ENCODE measurements at regions not wholly inside any gene's neighbourhood (a gene's known extent, or its start where the extent isn't known, plus 50 kb on each side); places are given as distances from the start of the nearest gene placed in this dataset.
"Not testable (repeated sequence)": the region's sequence is repeated elsewhere in the genome, so short reads cannot be mapped to it uniquely, and the experiment has no call there.

DNA sequence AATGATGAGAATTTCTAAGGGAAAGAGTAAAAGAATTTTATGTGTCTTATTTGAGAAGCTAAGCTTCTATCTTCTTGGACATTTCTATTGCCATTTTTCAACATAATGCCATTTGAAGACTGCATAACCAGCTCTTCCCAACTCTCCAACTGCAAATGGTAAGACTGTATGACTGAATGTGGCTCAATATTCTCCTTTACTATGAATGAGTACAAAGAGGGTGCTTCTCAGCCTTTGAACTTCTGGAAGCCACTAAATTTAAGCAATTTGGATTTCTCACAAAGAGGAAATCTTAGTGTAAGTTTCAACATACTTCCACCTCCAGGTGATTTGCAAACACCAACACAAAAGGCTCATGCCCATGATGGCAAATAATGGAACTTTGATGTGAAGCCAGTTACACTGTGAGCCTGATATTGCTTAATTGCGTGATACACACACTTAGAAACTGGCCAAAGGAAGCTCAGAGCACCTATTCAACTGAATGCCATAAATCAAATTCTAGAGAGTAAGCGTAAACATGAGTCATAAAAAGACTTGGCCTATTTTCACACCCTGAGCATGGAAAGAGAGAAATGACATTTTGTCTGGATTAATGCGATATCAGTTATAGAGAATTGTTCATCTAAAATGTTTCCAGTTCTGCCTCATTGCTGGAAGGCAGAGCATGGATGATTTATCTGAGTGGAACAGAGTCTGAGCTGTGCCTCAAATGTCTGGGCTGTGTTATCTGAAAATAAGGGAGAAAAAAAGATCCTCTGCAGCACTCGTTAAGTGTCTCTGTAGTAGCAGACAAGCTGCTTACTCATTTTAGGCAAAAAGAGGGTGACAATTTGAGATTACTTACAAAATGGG, 145.3 kb downstream of the PLK2 start:
- no peak for DNase-seq (ENCODE audit: low read depth, low spot score)
- no peak overlapping the region for H3K4me3 ChIP-seq (ENCODE audit: low read length)

DNA sequence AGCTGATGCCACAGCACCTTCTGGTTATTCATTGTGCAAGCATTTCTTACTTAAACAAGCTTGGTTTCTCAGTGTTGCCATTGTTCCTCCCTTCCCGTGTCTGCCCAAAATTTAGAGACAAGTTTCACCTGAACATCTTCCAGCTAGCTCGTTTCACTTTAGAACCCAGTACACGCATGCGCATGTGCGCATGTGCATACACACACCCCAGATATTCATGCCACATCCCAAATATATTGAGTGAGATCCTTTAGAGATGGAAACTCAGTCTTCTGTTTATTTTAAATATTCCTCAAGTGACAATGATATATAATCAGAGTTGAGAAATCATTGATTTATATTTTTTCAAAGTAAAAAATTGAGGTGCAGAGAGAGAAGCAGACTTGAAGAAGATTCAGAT, 147.6 kb downstream of the PLK2 start:
- DNase-seq (ENCODE audit: low read depth, low spot score) = no peak
- H3K4me3 ChIP-seq (ENCODE audit: low read length) = no peak overlapping the region

DNA sequence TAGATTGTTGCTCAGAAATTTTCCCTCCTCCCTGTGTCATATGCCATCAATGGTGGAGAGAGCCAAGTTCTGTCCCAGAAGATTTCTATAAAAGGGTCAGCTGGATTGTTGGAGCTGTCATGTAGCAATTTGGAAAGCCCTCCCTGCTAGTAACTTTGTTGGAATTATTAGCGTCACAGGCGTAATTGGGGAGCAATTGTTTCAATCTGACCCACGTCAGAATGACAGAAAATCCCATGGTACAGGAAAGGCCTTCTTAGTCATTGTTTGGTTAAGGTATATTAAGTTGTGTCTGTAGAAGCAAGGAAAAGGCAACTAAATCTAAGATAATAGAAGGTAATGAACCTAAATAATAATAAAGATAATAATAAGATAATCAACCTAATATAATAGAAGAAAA, 148.4 kb downstream of the PLK2 start:
- H3K4me3 ChIP-seq (ENCODE audit: low read length) = no peak overlapping the region
- DNase-seq (ENCODE audit: low read depth, low spot score) = no peak

DNA sequence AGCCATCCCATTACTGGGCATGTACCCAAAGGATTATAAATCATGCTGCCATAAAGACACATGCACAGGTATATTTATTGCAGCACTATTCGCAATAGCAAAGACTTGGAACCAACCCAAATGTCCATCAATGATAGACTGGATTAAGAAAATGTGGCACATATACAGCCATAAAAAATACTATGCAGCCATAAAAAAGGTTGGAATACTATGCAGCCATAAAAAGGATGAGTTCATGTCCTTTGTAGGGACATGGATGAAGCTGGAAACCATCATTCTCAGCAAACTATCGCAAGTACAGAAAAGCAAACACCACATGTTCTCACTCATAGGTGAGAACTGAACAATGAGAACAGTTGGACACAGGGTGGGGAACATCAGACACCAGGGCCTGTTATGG, 151.5 kb downstream of the PLK2 start:
- DNase-seq (ENCODE audit: low read depth, low spot score); H3K4me3 ChIP-seq (ENCODE audit: low read length): not testable (repeated sequence)

DNA sequence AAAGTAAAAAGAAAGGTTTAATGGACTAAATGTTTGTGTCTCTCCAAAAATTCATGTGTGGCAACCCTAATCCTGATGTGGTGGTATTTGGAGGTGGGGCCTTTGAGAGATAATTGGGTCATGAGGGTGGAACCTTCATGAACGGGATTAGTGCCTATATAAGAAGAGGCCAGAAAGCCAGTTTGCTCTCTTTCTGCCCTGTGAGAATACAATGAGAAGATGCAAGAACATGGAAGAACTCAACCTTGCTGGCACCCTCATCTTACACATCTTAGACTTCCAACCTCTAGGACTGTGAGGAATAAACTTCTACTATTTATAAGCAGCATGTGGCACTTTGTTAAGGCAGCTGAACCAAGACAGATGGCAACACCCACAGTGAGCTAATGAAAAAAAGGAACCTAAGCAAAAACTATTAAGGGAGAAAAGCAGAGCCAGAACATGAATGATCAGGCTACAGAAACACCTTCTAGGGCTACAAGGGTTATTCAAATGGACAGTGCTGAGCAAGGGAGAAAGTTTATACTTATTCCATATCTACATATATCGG, 159.5 kb downstream of the PLK2 start:
- H3K4me3 ChIP-seq (ENCODE audit: low read length) = no peak overlapping the region
- no peak for DNase-seq (ENCODE audit: low read depth, low spot score)

DNA sequence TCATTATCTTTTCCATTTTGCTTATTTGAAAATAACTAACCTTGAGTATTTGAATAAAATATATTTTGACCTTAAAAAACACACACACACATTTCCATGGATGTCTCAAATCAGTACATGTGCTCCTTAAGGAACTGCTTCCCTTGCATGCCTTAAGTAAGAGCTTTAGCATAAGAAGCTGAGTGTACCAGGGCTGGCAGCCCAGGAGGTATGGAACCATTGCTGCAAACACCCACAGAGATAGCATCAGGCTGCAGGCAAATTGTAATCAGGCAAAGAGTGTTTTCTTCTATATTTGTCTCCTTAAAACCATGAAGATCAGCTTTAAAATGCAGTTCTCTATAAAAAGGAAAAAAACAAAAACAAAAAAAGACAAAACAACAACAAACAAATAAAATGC, 160.6 kb downstream of the PLK2 start:
- DNase-seq (ENCODE audit: low read depth, low spot score) = no peak
- no peak overlapping the region for H3K4me3 ChIP-seq (ENCODE audit: low read length)

DNA sequence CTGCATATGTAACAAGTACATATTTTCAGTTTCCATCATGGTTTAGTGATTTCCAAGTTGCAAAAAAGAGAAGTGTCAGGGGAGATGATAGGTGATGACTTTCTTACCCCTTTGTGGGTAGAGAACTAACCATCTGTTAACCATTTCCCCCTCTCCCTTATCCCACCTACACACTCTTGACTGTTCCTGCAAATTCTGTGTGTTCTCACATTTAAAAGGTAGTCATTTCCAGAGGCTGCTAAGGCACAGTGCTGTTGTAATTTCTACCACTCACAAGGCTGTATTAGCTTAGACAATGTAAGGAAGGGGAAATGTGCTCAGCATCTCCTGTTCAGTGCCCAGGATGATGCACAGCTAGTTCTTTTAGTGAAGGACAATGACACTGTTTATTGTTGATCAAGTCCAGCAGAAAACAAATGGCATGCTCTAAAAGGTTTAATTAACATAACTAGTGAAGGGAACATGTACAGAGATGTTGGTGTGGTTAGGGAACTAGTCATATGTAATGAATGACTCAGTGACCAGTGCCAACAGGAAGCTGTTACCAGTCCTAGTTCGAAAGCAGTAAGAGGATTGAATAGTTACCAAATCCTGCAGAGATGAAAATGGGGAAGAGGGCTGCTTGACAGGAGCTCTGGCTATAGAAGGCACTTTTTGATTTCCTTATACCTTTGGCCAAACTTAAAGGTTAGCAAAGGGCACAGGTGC, 165.1 kb downstream of the PLK2 start:
- H3K4me3 ChIP-seq (ENCODE audit: low read length) = no peak overlapping the region
- no peak for DNase-seq (ENCODE audit: low read depth, low spot score)

DNA sequence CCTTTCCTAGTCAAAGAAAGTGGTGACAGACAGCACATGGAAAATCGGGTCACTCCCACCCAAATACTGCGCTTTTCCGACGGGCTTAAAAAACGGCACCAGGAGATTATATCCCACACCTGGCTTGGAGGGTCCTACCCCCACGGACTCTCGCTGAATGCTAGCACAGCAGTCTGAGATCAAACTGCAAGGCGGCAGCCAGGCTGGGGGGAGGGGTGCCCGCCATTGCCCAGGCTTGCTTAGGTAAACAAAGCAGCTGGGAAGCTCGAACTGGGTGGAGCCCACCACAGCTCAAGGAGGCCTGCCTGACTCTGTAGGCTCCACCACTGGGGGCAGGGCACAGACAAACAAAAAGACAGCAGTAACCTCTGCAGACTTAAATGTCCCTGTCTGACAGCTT, 171.6 kb downstream of the PLK2 start:
- H3K4me3 ChIP-seq (ENCODE audit: low read length); DNase-seq (ENCODE audit: low read depth, low spot score): not testable (repeated sequence)

DNA sequence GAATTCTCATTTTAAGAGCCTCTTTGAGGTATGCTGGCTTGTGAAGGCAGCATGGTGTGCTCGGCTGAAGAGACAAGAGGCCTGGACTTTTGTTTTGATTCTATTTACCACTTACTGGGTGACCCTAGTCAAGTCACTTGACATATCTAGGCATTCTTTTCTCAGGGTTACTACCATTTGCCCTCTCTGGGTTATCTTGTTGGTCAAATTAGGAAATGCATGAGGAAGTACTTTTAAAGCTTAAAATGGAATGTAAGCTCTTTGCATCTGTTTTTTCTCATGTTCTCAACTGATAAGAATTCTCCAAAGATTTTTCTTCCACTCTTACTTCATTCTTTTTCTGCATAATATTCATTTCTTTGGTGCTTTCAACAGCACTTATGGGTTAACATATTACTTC, 173.1 kb downstream of the PLK2 start:
- no peak for DNase-seq (ENCODE audit: low read depth, low spot score)
- no peak overlapping the region for H3K4me3 ChIP-seq (ENCODE audit: low read length)

DNA sequence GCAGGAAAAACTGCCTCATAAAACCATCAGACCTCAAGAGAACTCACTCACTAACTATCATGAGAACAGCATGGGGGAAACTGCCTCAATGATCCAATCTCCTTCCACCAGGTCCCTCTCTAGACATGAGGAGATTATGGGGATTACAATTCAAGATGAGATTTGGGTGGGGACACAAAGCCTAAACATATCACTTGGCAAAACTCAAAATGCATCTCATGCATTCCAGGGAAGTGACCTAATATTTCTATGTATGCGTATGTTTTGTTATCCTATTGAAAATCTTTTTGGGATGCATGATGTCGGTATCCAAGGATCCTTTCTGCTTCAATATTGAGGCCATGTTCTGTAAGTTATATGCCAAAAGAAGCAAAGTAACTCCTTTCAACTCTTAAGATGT, 174.0 kb downstream of the PLK2 start:
- no peak for DNase-seq (ENCODE audit: low read depth, low spot score)

DNA sequence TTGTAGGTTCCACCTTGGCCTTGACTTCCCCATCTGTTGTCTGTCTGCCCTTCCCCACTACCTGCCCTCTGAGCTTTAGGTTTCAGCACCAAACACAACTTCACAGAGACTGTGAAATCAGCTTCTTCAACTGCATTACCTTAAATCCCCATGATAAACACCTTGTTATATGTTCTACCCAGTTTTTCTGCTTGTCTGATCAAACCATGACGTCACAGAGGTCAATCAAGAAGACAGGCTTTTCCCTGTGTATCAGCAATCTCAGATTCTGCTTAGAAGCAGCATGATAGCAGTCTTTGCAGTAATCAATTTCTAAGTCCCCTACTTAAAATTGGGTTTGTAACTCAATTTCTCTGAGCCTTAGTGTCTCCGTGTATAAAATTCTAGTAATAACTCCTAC, 175.0 kb downstream of the PLK2 start:
- no peak for DNase-seq (ENCODE audit: low read depth, low spot score)
- H3K4me3 ChIP-seq (ENCODE audit: low read length) = no peak overlapping the region

More for the DNA sequence above, 174.0 kb downstream of the PLK2 start:
- no peak overlapping the region for H3K4me3 ChIP-seq (ENCODE audit: low read length)

DNA sequence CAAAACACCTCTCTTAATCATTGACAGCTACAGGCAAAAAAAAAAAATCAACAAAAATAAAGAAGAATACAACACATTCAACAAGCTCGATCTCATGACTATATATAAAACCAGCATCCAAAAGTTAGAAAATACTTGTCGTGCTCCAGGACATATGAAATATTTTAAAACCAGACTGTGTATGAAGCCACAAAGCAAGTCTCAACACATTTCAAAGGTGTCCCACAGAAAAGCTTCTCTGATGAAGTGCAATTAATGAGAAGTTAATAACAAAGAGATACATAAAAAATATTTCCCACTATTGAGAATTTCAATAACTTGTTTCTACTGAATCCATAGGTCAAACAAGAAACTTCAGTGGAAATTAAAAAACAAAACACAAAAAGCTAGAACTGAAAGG, 178.7 kb downstream of the PLK2 start:
- no peak overlapping the region for H3K4me3 ChIP-seq (ENCODE audit: low read length)
- DNase-seq (ENCODE audit: low read depth, low spot score) = no peak

DNA sequence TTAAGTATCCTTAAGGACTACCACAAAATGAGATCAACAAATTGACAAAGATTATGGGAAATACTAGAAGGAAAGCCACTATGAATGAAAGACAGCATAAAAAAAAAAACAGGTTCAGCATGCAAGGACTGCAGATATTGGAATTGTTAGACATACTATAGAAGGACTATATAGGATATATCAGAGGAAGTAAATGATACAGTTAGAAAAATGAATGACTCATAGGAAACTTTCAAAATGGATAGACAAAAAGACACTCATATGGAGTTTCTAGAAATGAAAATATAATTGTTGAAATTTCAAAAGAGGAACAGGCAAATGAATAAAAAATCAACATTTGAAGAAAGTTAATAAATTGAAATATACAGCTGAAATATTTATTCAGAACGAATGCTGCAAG, 180.6 kb downstream of the PLK2 start:
- DNase-seq (ENCODE audit: low read depth, low spot score) = no peak
- H3K4me3 ChIP-seq (ENCODE audit: low read length) = no peak overlapping the region

DNA sequence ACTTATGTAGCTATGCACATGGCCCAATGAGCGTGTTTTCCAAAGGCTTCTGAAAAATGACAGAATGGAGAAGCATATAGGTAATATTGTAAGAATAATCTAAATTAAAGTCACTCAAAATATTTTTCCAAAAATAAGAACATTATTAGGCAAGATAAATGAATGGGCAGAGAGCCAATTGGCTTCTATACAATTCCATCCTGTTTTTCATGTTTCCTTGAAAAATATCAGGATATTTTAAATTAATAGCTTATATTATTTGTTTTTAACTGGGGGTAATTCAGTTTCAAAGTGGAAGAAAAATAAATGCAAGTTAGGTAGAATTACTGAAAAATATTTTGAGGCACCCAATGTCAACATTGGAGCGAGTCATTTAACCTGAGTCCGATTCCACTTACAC, 183.5 kb downstream of the PLK2 start:
- H3K4me3 ChIP-seq (ENCODE audit: low read length) = no peak overlapping the region
- DNase-seq (ENCODE audit: low read depth, low spot score) = no peak

DNA sequence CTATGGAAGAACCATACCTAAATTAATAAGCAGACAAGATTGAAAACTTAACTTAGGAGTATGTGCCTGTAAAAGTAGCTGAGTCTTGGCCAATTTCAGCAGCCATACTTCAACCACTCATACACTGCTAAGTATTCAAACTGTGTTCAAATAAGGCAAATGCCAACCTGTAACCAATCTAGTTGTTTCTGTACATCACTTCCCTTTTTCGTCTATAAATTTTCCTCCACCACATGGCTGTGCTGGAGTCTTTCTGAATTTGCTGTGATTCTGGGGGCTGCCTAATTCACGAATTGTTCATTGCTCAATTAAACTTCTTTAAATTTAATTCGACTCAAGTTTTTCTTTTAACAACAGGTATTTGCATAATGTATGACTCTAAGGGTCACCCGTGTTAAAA, 184.4 kb downstream of the PLK2 start:
- DNase-seq (ENCODE audit: low read depth, low spot score) = no peak
- no peak overlapping the region for H3K4me3 ChIP-seq (ENCODE audit: low read length)

DNA sequence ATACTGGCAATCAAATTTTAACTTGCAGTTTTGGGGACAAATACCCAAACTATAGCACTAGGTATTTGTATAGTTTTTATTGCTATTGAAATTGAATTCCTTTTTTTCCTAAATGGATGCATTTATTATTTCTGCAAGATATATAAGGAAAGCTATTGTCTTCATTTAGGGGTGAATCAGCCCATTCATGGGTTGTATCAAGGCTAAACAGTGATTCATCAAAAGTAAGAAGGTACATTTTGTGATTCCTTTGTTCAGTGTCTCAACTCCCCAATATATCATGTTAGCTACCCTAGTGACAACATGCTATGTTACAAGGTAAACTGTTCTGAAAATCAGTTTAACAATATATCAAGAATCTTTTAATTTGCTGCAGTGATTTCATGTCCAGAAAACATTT, 185.7 kb downstream of the PLK2 start:
- H3K4me3 ChIP-seq (ENCODE audit: low read length) = no peak overlapping the region
- DNase-seq (ENCODE audit: low read depth, low spot score) = no peak

DNA sequence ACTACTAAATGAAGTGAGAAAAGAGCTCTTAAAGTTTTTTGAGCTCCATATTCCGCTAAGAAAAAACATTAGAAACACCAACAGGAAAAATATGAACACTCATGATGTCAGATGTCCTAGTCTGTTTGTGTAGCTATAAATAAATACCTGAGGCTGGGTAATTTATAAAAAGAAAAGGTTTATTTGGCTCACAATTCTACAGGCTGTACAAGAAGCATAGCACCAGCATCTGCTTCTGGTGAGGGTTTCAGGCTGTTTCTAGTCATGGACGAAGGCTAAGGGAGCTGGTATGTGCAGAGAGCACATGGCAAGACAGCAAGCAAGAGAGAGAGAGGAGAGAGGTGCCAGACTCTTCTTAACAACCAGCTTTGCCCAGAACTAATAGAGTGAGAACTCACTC, 186.2 kb downstream of the PLK2 start:
- H3K4me3 ChIP-seq (ENCODE audit: low read length) = no peak overlapping the region
- no peak for DNase-seq (ENCODE audit: low read depth, low spot score)

DNA sequence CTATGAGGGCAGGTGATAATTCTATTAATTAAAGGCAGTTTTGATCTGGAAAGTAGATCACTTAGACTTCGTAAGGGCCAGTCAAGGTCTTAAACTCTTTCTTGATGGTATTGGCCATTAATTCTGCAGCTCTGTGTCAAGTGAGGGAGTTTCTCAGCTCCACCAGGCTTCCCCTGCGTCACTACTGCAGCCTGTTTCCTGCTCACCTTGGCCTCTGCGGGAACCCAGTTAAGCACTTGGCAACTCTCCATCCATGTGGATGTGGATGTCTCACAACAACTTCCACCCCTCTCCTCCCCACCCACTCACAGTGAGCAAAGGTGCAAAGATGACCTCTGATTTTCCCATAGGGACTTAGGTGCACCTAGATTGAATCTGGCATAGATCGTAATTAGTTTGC, 191.6 kb downstream of the PLK2 start:
- no peak for DNase-seq (ENCODE audit: low read depth, low spot score)
- H3K4me3 ChIP-seq (ENCODE audit: low read length) = no peak overlapping the region

DNA sequence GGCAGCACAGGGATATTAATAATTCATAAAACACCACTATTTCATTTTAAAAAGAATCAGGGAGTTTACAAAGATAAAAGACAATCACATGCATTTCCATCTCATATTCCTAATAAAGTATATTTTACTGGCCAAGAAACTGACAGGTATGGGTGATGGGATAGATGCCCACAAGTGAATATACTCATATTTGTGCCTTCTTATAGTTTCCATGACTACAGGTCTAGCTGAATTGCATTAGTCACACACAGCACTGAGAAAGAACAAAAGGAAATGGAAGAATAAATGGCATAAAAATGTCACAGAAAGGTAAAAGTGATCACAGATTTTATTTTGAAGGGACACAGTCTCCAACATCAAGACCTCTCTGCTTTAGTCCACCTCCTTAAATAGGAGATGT, 193.5 kb downstream of the PLK2 start:
- H3K4me3 ChIP-seq (ENCODE audit: low read length) = no peak overlapping the region
- DNase-seq (ENCODE audit: low read depth, low spot score) = no peak

DNA sequence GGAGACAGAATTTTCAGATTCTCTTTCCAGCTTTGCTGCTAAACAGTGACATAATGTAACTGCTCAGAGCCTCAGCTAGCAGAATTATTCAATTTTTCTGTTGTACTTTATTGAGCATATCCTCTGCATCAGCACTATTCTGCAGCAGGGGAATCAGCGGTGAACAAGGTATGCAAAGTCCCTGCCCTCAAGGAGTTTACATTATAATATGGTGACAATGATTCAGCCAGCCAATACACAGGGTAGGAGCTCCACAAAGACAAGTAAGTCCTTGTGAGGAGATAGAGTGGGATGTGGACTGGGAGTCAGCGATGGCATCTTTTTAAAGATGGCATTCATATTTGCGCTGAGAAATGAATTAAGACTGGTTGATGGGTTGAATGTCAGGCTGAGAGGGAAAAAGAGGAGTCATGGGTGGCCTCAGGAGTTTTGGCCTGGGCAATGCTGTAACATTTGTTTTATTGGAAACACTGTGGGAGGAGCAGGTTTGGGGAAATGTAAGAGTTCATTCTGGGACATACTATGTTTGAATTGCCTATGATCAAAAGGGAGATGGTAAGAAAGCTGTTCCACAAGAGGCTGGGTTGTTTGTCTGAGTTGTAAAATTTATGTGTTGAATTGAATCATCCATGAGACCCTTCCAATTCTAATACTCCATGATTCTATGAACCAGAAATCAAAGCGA, 194.5 kb downstream of the PLK2 start:
- no peak overlapping the region for H3K4me3 ChIP-seq (ENCODE audit: low read length)

More for the DNA sequence above, 194.5 kb downstream of the PLK2 start:
- no peak for DNase-seq (ENCODE audit: low read depth, low spot score)
